ENCODE measurements at regions not wholly inside any gene's neighbourhood (a gene's known extent, or its start where the extent isn't known, plus 50 kb on each side); places are given as distances from the start of the nearest gene placed in this dataset.
"Not testable (repeated sequence)": the region's sequence is repeated elsewhere in the genome, so short reads cannot be mapped to it uniquely, and the experiment has no call there.

- H3K4me1 Mint-ChIP-seq (ENCODE audit: low read depth), result peaks cover 1% of the 10 kb centered on the region
- intact Hi-C loops (cut with micrococcal nuclease), result no loop called here
- H3K27ac Mint-ChIP-seq, result no peak overlapping the region
- no peak overlapping the region for H3K4me3 Mint-ChIP-seq
- H3K9me3 Mint-ChIP-seq, result peaks cover 15% of the 10 kb centered on the region
- H3K36me3 Mint-ChIP-seq (ENCODE audit: low read depth), result no peaks in the 10 kb centered on the region
- peaks cover 18% of the 10 kb centered on the region for H3K27me3 Mint-ChIP-seq
Observed at GRCh38 chr2:215644233-215644897, 208.5 kb upstream of the FN1 start.

- H3K9me3 Mint-ChIP-seq, result peaks cover 47% of the 10 kb centered on the region
- H3K27ac Mint-ChIP-seq, result no peak overlapping the region
- peaks cover 31% of the 10 kb centered on the region for H3K27me3 Mint-ChIP-seq
- H3K4me1 Mint-ChIP-seq (ENCODE audit: low read depth), result peaks cover 7% of the 10 kb centered on the region
- no peak overlapping the region for H3K4me3 Mint-ChIP-seq
- intact Hi-C loops (cut with micrococcal nuclease), result no loop called here
- peaks cover 10% of the 10 kb centered on the region for H3K36me3 Mint-ChIP-seq (ENCODE audit: low read depth)
Observed at GRCh38 chr2:215638687-215639086, 202.8 kb upstream of the FN1 start.

DNA sequence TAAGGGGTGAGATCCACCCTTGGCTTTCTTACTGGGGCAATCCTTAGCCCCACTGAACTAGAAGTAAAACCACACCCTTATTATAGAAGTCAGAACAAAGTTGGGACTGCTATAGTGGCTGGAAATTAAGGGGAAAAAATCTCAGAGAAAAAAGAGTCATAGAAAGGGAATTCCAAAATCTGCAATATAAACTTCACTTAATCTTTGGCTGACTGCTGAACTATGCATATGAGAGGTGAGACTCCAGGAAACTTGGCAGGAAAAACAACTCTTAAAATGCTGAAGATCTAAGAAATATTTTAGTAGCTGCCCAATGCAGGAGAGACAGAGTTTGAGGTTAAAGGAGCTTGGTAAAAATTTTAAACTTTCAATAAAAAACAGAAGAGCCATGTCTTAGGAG is 201.8 kb upstream of the FN1 start:
- Mint-ChIP-seq H3K4me1 (ENCODE audit: low read depth) (peaks cover 7% of the 10 kb centered on the region), H3K27me3 (peaks cover 32% of the 10 kb centered on the region), H3K36me3 (ENCODE audit: low read depth) (peaks cover 16% of the 10 kb centered on the region), H3K9me3 (peaks cover 55% of the 10 kb centered on the region), H3K27ac (no peak overlapping the region), H3K4me3 (no peak overlapping the region)
- intact Hi-C loops (cut with micrococcal nuclease), result no loop called here

- peaks cover 28% of the 10 kb centered on the region for H3K27me3 Mint-ChIP-seq
- peaks cover 16% of the 10 kb centered on the region for H3K36me3 Mint-ChIP-seq (ENCODE audit: low read depth)
- H3K27ac Mint-ChIP-seq, result no peak overlapping the region
Observed at GRCh38 chr2:215636816-215637215, 200.9 kb upstream of the FN1 start.

DNA sequence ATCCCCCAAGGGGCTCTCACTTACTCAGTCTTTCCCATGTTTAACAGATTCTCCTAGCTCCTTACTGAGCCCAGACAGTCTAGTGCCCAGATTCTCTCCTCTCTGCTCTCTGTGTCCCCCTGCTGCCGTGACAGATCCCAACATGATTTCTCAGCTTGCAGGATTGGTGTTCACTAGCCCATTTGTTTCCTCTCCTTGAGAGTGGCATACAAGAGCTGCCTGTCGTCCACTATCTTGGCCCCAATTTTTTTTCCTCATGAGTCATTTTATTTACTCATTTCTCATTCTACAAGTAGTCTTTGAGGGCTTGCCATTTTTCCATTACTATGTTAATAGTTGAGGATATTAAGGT is 199.9 kb upstream of the FN1 start:
- Mint-ChIP-seq H3K9me3 (peaks cover 68% of the 10 kb centered on the region), H3K27me3 (peaks cover 25% of the 10 kb centered on the region), H3K4me3 (no peak overlapping the region), H3K4me1 (ENCODE audit: low read depth) (peaks cover 7% of the 10 kb centered on the region), H3K27ac (peak overlapping the region; percentile 16), H3K36me3 (ENCODE audit: low read depth) (peaks cover 16% of the 10 kb centered on the region)
- intact Hi-C loops (cut with micrococcal nuclease), result no loop called here

More at GRCh38 chr2:215636816-215637215, 200.9 kb upstream of the FN1 start:
- Mint-ChIP-seq H3K4me3 (no peak overlapping the region), H3K4me1 (ENCODE audit: low read depth) (peaks cover 7% of the 10 kb centered on the region), H3K9me3 (peaks cover 57% of the 10 kb centered on the region)
- intact Hi-C loops (cut with micrococcal nuclease), result no loop called here

DNA sequence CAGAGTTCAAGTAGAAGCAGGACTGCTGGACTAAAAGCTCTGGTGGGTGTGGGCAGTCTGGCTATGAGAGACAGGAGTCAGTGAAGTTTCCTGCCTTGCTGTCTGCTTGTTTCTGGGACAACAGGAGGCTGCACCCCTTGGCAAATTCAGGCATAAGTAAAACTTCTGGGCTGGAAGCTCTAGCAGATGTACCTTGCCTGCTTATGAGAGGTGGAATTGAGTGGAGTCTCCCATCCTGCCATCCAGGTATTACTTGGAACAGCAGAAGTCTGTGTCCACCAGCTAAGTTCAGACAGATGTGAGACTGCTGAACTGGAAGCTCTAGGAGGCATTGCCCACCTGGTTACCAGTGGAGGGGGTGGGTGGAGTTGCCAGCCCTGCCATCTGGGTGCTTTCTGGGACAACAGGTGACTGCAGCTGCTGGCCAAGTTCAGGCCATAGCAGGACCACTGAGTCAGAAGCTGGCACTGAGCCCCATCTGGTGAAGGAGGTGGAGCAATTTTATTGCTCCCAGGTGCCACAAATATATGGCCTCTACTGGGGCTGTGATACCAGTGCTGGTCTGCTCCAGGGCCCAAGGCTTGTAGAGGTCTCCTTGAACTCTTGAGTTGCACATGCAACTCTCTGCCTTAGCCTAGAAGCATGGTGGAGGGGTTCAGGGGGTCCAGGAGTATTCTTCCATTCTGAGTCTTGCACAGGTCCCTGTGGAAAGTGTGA is 199.4 kb upstream of the FN1 start:
- Mint-ChIP-seq H3K27me3 (peaks cover 24% of the 10 kb centered on the region), H3K27ac (peak overlapping the region; percentile 16), H3K4me3 (no peak overlapping the region), H3K9me3 (peaks cover 73% of the 10 kb centered on the region), H3K4me1 (ENCODE audit: low read depth) (peaks cover 7% of the 10 kb centered on the region), H3K36me3 (ENCODE audit: low read depth) (peaks cover 16% of the 10 kb centered on the region)
- intact Hi-C loops (cut with micrococcal nuclease), result no loop called here

DNA sequence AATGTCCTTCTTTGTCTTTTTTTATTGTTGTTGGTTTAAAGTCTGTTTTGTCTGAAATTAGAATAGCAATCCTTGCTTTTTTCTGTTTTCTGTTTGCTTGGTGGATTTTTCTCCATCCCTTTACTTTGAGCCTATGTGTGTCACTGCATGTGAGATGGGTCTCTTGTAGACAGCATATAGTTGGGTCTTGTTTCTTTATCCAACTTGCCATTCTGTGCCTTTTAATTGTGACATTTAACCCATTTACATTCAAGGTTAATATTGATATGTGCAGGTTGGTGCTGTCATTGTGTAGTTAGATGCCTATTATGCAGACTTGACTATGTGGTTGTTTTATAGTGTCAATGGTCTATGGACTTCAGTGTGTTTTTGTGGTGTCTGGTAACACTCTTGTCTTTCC is 197.5 kb upstream of the FN1 start:
- intact Hi-C loops (cut with micrococcal nuclease), result no loop called here
- H3K27me3 Mint-ChIP-seq, result peaks cover 15% of the 10 kb centered on the region
- H3K4me1 Mint-ChIP-seq (ENCODE audit: low read depth), result peaks cover 7% of the 10 kb centered on the region
- H3K36me3 Mint-ChIP-seq (ENCODE audit: low read depth), result peaks cover 11% of the 10 kb centered on the region
- no peak overlapping the region for H3K27ac Mint-ChIP-seq
- peaks cover 60% of the 10 kb centered on the region for H3K9me3 Mint-ChIP-seq
- no peak overlapping the region for H3K4me3 Mint-ChIP-seq

DNA sequence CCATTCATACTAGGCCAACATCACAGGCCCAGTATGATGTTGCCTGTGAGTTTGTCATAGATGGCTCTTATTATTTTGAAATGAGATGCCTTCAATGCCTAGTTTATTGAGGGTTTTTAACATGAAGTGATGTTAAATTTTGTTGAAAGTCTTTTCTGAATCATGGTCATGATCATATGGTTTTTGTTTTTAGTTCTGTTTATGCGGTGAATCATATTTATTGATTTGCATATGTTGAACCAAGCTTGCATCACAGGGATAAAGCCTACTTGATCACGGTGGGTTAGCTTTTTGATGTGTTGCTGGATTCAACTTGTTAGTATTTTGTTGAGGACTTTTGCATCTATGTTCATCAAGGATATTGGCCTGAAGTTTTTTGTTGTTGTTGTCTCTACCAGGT is 195.8 kb upstream of the FN1 start:
- intact Hi-C loops (cut with micrococcal nuclease), result no loop called here
- H3K9me3 Mint-ChIP-seq, result peaks cover 49% of the 10 kb centered on the region
- H3K4me3 Mint-ChIP-seq, result no peak overlapping the region
- no peak overlapping the region for H3K27ac Mint-ChIP-seq
- peaks cover 12% of the 10 kb centered on the region for H3K27me3 Mint-ChIP-seq
- H3K4me1 Mint-ChIP-seq (ENCODE audit: low read depth), result peaks cover 9% of the 10 kb centered on the region
- peaks cover 6% of the 10 kb centered on the region for H3K36me3 Mint-ChIP-seq (ENCODE audit: low read depth)

- intact Hi-C loops (cut with micrococcal nuclease); H3K4me1 Mint-ChIP-seq (ENCODE audit: low read depth); H3K36me3 Mint-ChIP-seq (ENCODE audit: low read depth); H3K4me3 Mint-ChIP-seq; H3K27ac Mint-ChIP-seq: not testable (repeated sequence)
- H3K27me3 Mint-ChIP-seq, result peaks cover 12% of the 10 kb centered on the region
- H3K9me3 Mint-ChIP-seq, result peaks cover 49% of the 10 kb centered on the region
Observed at GRCh38 chr2:215630796-215631195, 194.9 kb upstream of the FN1 start.

DNA sequence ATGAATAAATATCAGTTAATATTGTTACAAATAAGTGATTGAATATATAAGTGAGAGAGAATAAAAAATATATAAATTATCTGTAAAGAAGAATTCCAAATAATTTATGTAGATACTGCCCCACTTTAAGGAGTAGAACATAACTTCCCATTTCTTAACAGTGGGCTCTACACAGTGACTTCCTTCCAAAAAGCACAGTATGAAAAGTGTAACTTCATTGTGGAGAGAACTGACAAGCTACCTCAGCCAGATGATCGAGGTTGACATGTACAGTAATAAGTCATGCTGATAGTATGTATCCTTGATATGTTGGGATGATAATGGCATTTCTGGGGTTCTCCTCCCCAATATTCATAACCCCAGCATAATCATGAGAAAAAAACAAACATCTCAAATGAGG is 191.9 kb upstream of the FN1 start:
- Mint-ChIP-seq H3K27ac (no peak overlapping the region), H3K4me3 (no peak overlapping the region), H3K27me3 (no peaks in the 10 kb centered on the region), H3K36me3 (ENCODE audit: low read depth) (no peaks in the 10 kb centered on the region), H3K4me1 (ENCODE audit: low read depth) (peaks cover 6% of the 10 kb centered on the region), H3K9me3 (peaks cover 26% of the 10 kb centered on the region)
- intact Hi-C loops (cut with micrococcal nuclease), result loop anchor here (10.0 kb wide), 1 partner anchor 67 kb away; no protein-coding TSS in a partner anchor

DNA sequence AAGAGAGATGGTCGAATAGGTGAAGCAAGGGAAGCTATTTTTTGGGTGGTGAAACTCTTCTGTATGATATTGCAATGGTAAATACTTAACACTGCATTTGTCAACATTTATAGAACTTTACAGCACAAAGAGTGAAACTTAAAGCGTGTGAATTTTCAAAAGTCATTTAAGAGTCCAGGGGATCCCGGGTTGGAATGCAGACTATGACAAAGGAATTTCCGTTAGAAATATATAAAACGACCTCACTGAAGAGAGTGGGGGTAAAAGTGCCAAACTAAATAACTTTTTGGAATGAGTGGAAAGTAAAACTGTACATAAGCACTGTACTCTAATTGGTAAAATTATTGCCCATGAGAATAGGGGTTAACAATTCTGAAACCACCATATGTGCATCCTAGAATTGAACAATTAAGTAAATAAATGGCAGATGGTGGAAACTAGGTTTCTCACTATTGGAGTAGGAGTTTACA is 191.0 kb upstream of the FN1 start:
- Mint-ChIP-seq H3K27me3 (no peaks in the 10 kb centered on the region), H3K36me3 (ENCODE audit: low read depth) (no peaks in the 10 kb centered on the region), H3K4me1 (ENCODE audit: low read depth) (peaks cover 6% of the 10 kb centered on the region), H3K27ac (no peak overlapping the region), H3K4me3 (no peak overlapping the region), H3K9me3 (peaks cover 17% of the 10 kb centered on the region)
- intact Hi-C loops (cut with micrococcal nuclease), result loop anchor here (10.0 kb wide), 1 partner anchor 68 kb away; no protein-coding TSS in a partner anchor

GRCh38 chr2:215626063-215626462 is 190.2 kb upstream of the FN1 start:
- H3K4me3 Mint-ChIP-seq, result no peak overlapping the region
- H3K27me3 Mint-ChIP-seq, result peaks cover 1% of the 10 kb centered on the region
- H3K27ac Mint-ChIP-seq, result no peak overlapping the region
- intact Hi-C loops (cut with micrococcal nuclease), result loop anchor here (10.0 kb wide), 1 partner anchor 69 kb away; no protein-coding TSS in a partner anchor
- peaks cover 11% of the 10 kb centered on the region for H3K9me3 Mint-ChIP-seq
- H3K36me3 Mint-ChIP-seq (ENCODE audit: low read depth), result no peaks in the 10 kb centered on the region
- peaks cover 6% of the 10 kb centered on the region for H3K4me1 Mint-ChIP-seq (ENCODE audit: low read depth)

DNA sequence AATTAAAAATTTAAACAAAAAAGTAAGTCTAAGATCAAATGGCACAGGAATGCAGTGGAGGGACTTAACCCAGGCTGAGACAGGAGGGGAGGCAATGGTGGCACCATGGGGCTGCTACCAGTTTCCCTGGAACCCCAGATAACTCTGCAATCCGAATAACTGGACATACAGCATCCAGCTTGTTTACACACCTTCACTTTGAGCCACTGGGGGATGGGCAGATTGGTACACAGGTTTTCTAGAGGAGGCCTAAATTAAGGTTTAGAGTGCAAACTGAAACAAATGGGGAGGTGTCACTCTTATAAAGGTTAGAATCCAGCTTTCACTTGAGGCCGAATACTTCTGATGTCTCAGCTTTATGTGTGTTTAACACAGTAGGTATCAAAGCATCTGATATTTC is 189.3 kb upstream of the FN1 start:
- intact Hi-C loops (cut with micrococcal nuclease), result loop anchor here (10.0 kb wide), 1 partner anchor 70 kb away; no protein-coding TSS in a partner anchor
- Mint-ChIP-seq H3K27me3 (peaks cover 5% of the 10 kb centered on the region), H3K4me3 (no peak overlapping the region)

DNA sequence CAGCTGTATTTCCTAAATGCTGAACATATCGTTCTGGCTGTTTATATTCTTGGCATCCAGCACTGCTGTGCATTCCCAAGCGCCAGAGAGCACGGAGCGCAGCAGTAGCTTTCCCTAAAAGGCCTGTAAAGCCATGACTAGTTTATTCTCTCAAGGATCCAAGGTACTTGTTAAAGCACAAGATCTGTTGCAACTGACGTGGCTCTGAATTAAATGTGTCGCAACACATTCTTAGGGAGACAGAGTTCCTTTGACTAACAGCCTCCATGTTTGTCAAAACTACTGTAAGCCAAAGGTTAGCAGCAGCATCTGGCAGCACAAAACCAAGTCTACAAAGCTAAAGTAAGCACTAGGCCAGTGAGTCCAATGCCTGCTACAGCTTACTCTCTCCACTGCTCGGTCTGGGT is 188.6 kb upstream of the FN1 start:
- Mint-ChIP-seq H3K27ac (no peak overlapping the region), H3K27me3 (peaks cover 5% of the 10 kb centered on the region), H3K9me3 (peaks cover 9% of the 10 kb centered on the region), H3K36me3 (ENCODE audit: low read depth) (no peaks in the 10 kb centered on the region), H3K4me1 (ENCODE audit: low read depth) (peaks cover 19% of the 10 kb centered on the region), H3K4me3 (no peak overlapping the region)
- intact Hi-C loops (cut with micrococcal nuclease), result loop anchor here (10.0 kb wide), 1 partner anchor 70 kb away; no protein-coding TSS in a partner anchor

More for the DNA sequence above, 189.3 kb upstream of the FN1 start:
- H3K4me1 Mint-ChIP-seq (ENCODE audit: low read depth), result peaks cover 12% of the 10 kb centered on the region
- no peak overlapping the region for H3K27ac Mint-ChIP-seq
- H3K36me3 Mint-ChIP-seq (ENCODE audit: low read depth), result no peaks in the 10 kb centered on the region
- peaks cover 9% of the 10 kb centered on the region for H3K9me3 Mint-ChIP-seq
